RKO (cell line): ENCODE measurements at regions not wholly inside any gene's neighbourhood (a gene's known extent, or its start where the extent isn't known, plus 50 kb on each side); places are given as distances from the start of the nearest gene placed in this dataset.

Experiments
- DNase-seq: peaks from one replicate; pipeline ENCODE4 v3.0.0-alpha.2; 2016; ENCODE audit warnings: low spot score

GRCh38 chr5:56620903-56621677 lies 194.3 kb upstream of the MAP3K1 start:
- DNase-seq: no peak

- no peak for DNase-seq
Observed at GRCh38 chr5:56617998-56618397, 197.4 kb upstream of the MAP3K1 start.

GRCh38 chr5:56616454-56617160 lies 198.7 kb upstream of the MAP3K1 start:
- DNase-seq: no peak

GRCh38 chr5:56615361-56616153 lies 199.8 kb upstream of the MAP3K1 start:
- no peak for DNase-seq

GRCh38 chr5:56612759-56613158 lies 202.6 kb upstream of the MAP3K1 start:
- no peak for DNase-seq

GRCh38 chr5:56612353-56612752 lies 203.0 kb upstream of the MAP3K1 start:
- no peak for DNase-seq

GRCh38 chr5:56610093-56610698 lies 205.2 kb upstream of the MAP3K1 start:
- DNase-seq: no peak

- DNase-seq: no peak
Observed at GRCh38 chr5:56608217-56608925, 207.0 kb upstream of the MAP3K1 start.

- DNase-seq: no peak
Observed at GRCh38 chr5:56607551-56607950, 207.8 kb upstream of the MAP3K1 start.

- DNase-seq: no peak
Observed at GRCh38 chr5:56607074-56607473, 208.3 kb upstream of the MAP3K1 start.

- DNase-seq: no peak
Observed at GRCh38 chr5:56606192-56606591, 209.2 kb upstream of the MAP3K1 start.

- DNase-seq: no peak
Observed at GRCh38 chr5:56605231-56605630, 210.1 kb upstream of the MAP3K1 start.

- DNase-seq: no peak
Observed at GRCh38 chr5:56601641-56602071, 213.7 kb upstream of the MAP3K1 start.

- DNase-seq: no peak
Observed at GRCh38 chr5:56598941-56599340, 216.4 kb upstream of the MAP3K1 start.

GRCh38 chr5:56596155-56596554 lies 219.2 kb upstream of the MAP3K1 start:
- DNase-seq: no peak

GRCh38 chr5:56595566-56595965 lies 219.8 kb upstream of the MAP3K1 start:
- no peak for DNase-seq

- DNase-seq: no peak
Observed at GRCh38 chr5:56594792-56595191, 220.6 kb upstream of the MAP3K1 start.

- no peak for DNase-seq
Observed at GRCh38 chr5:56591081-56591480, 224.3 kb upstream of the MAP3K1 start.

- DNase-seq: no peak
Observed at GRCh38 chr5:56589481-56589860, 225.9 kb upstream of the MAP3K1 start.

GRCh38 chr5:56588636-56589480 lies 226.5 kb upstream of the MAP3K1 start:
- no peak for DNase-seq

- no peak for DNase-seq
Observed at GRCh38 chr5:56588131-56588487, 227.2 kb upstream of the MAP3K1 start.
